ENCODE measurements at regions not wholly inside any gene's neighbourhood (a gene's known extent, or its start where the extent isn't known, plus 50 kb on each side); places are given as distances from the start of the nearest gene placed in this dataset.

- DNase-seq, result no peak
Observed at GRCh38 chr22:46079093-46079860, 71.0 kb upstream of the PPARA start.

GRCh38 chr22:46079861-46080821 lies 70.2 kb upstream of the PPARA start:
- DNase-seq, result no peak

- no peak for DNase-seq
Observed at GRCh38 chr22:46081036-46081830, 69.1 kb upstream of the PPARA start.

- DNase-seq, result no peak
Observed at GRCh38 chr22:46081831-46082210, 68.5 kb upstream of the PPARA start.

GRCh38 chr22:46082633-46083032 lies 67.7 kb upstream of the PPARA start:
- DNase-seq, result no peak

GRCh38 chr22:46083383-46084350 lies 66.7 kb upstream of the PPARA start:
- no peak for DNase-seq

GRCh38 chr22:46084376-46084775 lies 66.0 kb upstream of the PPARA start:
- DNase-seq, result no peak

- DNase-seq, result no peak
Observed at GRCh38 chr22:46084943-46085827, 65.1 kb upstream of the PPARA start.

- DNase-seq, result no peak
Observed at GRCh38 chr22:46085828-46086576, 64.3 kb upstream of the PPARA start.

GRCh38 chr22:46086577-46087335 lies 63.6 kb upstream of the PPARA start:
- DNase-seq, result no peak

GRCh38 chr22:46087336-46087690 lies 63.0 kb upstream of the PPARA start:
- DNase-seq, result no peak

GRCh38 chr22:46087816-46088277 lies 62.5 kb upstream of the PPARA start:
- no peak for DNase-seq

- DNase-seq, result no peak
Observed at GRCh38 chr22:46088541-46089311, 61.6 kb upstream of the PPARA start.

- DNase-seq, result no peak
Observed at GRCh38 chr22:46089426-46090035, 60.8 kb upstream of the PPARA start.

- DNase-seq, result no peak
Observed at GRCh38 chr22:46090036-46090591, 60.2 kb upstream of the PPARA start.

- DNase-seq, result no peak
Observed at GRCh38 chr22:46090631-46091201, 59.6 kb upstream of the PPARA start.

- DNase-seq, result no peak
Observed at GRCh38 chr22:46091277-46091977, 58.9 kb upstream of the PPARA start.

All from NCI-H1417 treated with DMSO at 0.1 percent for 48 hours (cell line).